MM.1S (cell line): ENCODE measurements at regions not wholly inside any gene's neighbourhood (a gene's known extent, or its start where the extent isn't known, plus 50 kb on each side); places are given as distances from the start of the nearest gene placed in this dataset.
"Not testable (repeated sequence)": the region's sequence is repeated elsewhere in the genome, so short reads cannot be mapped to it uniquely, and the experiment has no call there.

Source experiments
- DNase-seq: peaks from one replicate; pipeline ENCODE4 v3.0.0-alpha.2; 2015
- H2AFZ ChIP-seq: fragments of 300-600 bp; sonication (generic); 2 replicates; pipeline ENCODE4 v1.6.0; 2016; ENCODE audit warnings: antibody characterized with exemption, low read length
- H3F3A ChIP-seq: fragments of 300-600 bp; sonication (generic); 2 replicates; pipeline ENCODE4 v1.6.1; 2016; ENCODE audit warnings: mild to moderate bottlenecking, antibody characterized with exemption, low read length, moderate library complexity, mixed read lengths; ENCODE audit not compliant: insufficient read depth
- H3K27ac ChIP-seq: fragments of 300-600 bp; sonication (generic); 2 replicates; pipeline ENCODE4 v1.5.1; 2016; ENCODE audit warnings: mild to moderate bottlenecking, low read length
- H3K27me3 ChIP-seq: fragments of 300-600 bp; sonication (generic); replicated peaks from 2 replicates; pipeline ENCODE4 v1.6.0; 2016; ENCODE audit warnings: low read length; ENCODE audit not compliant: insufficient read depth
- H3K36me3 ChIP-seq: fragments of 300-600 bp; sonication (generic); replicated peaks from 2 replicates; pipeline ENCODE4 v1.6.1; 2016; ENCODE audit warnings: mild to moderate bottlenecking, low read length, mixed read lengths; ENCODE audit not compliant: insufficient read depth
- H3K4me1 ChIP-seq: fragments of 300-600 bp; sonication (generic); 2 replicates; pipeline ENCODE4 v1.6.1; 2016; ENCODE audit warnings: low read length, mixed read lengths
- H3K4me2 ChIP-seq: fragments of 300-600 bp; sonication (generic); 2 replicates; pipeline ENCODE4 v1.6.0; 2016; ENCODE audit warnings: low read depth, low read length
- H3K4me3 ChIP-seq: fragments of 300-600 bp; sonication (generic); 2 replicates; pipeline ENCODE4 v1.5.1; 2016; ENCODE audit warnings: low read length, mixed read lengths
- H3K79me2 ChIP-seq: fragments of 300-600 bp; sonication (generic); 2 replicates; pipeline ENCODE4 v1.6.1; 2016; ENCODE audit warnings: mixed run types, low read length, mixed read lengths
- H3K9ac ChIP-seq: fragments of 300-600 bp; sonication (generic); 2 replicates; pipeline ENCODE4 v1.6.1; 2016; ENCODE audit warnings: low read length, mixed read lengths
- H3K9me2 ChIP-seq: fragments of 300-600 bp; sonication (generic); replicated peaks from 2 replicates; pipeline ENCODE4 v1.6.1; 2016; ENCODE audit warnings: mild to moderate bottlenecking, low read length, mixed read lengths; ENCODE audit not compliant: insufficient read depth
- H3K9me3 ChIP-seq: fragments of 300-600 bp; sonication (generic); replicated peaks from 2 replicates; pipeline ENCODE4 v1.6.1; 2016; ENCODE audit warnings: mild to moderate bottlenecking, low read length, mixed read lengths; ENCODE audit not compliant: insufficient read depth
- H4K20me1 ChIP-seq: fragments of 300-600 bp; sonication (generic); 2 replicates; pipeline ENCODE4 v1.6.1; 2016; ENCODE audit warnings: mild to moderate bottlenecking, low read length, moderate library complexity, mixed read lengths; ENCODE audit not compliant: insufficient read depth
- CTCF ChIP-seq: fragments of 300-600 bp; sonication (generic); IDR thresholded peaks from 2 replicates; pipeline ENCODE4 v1.5.1; 2016; ENCODE audit warnings: antibody characterized with exemption, low read length, mixed read lengths
- EZH2 ChIP-seq: fragments of 300-600 bp; sonication (generic); optimal IDR thresholded peaks from 2 replicates; pipeline ENCODE3; 2017; ENCODE audit warnings: low read depth, mild to moderate bottlenecking, antibody characterized with exemption, low read length, mixed read lengths
- EZH2phosphoT487 ChIP-seq: fragments of 300-600 bp; sonication (generic); IDR thresholded peaks from 2 replicates; pipeline ENCODE4 v1.6.1; 2018; ENCODE audit warnings: antibody characterized with exemption, low read length

- Histone ChIP-seq H3K27ac (no peak overlapping the region), H3K36me3 (no peaks in the 10 kb centered on the region)
- DNase-seq, result no peak
These were observed 72.9 kb downstream of the ZNF783 start for GRCh38 chr7:149334930-149335329.

GRCh38 chr7:149348758-149349369 lies 86.9 kb downstream of the ZNF783 start:
- Histone ChIP-seq H3K9me3 (no peaks in the 10 kb centered on the region), H3K27ac (no peak overlapping the region), H3K27me3 (no peaks in the 10 kb centered on the region), H3K36me3 (no peaks in the 10 kb centered on the region), H2AFZ (no peak overlapping the region), H3K4me3 (no peak overlapping the region), H3K9me2 (no peaks in the 10 kb centered on the region), H3K4me2 (no peak overlapping the region), H4K20me1 (no peaks in the 10 kb centered on the region), H3K9ac (no peak overlapping the region), H3K4me1 (no peaks in the 10 kb centered on the region), H3K79me2 (no peaks in the 10 kb centered on the region), H3F3A (no peaks in the 10 kb centered on the region)
- no peak for DNase-seq
- TF ChIP-seq CTCF, result no peak

More at GRCh38 chr7:149334930-149335329, 72.9 kb downstream of the ZNF783 start:
- H3F3A ChIP-seq, result no peaks in the 10 kb centered on the region
- H4K20me1 ChIP-seq, result no peaks in the 10 kb centered on the region
- H3K4me2 ChIP-seq, result no peak overlapping the region
- H3K4me1 ChIP-seq, result no peaks in the 10 kb centered on the region
- H3K27me3 ChIP-seq, result no peaks in the 10 kb centered on the region
- no peaks in the 10 kb centered on the region for H3K9me2 ChIP-seq
- H2AFZ ChIP-seq, result no peak overlapping the region
- H3K9ac ChIP-seq, result no peak overlapping the region
- no peaks in the 10 kb centered on the region for H3K79me2 ChIP-seq
- no peaks in the 10 kb centered on the region for H3K9me3 ChIP-seq
- no peak overlapping the region for H3K4me3 ChIP-seq
- no peak for TF ChIP-seq CTCF
- no peak for TF ChIP-seq EZH2
- no peak for TF ChIP-seq EZH2phosphoT487

- Histone ChIP-seq H3K27ac (no peak overlapping the region), H3K4me1 (no peaks in the 10 kb centered on the region), H3K9me2 (no peaks in the 10 kb centered on the region), H3K79me2 (no peaks in the 10 kb centered on the region), H2AFZ (no peak overlapping the region), H3K36me3 (no peaks in the 10 kb centered on the region), H3F3A (no peaks in the 10 kb centered on the region), H3K9me3 (no peaks in the 10 kb centered on the region), H4K20me1 (no peaks in the 10 kb centered on the region), H3K27me3 (no peaks in the 10 kb centered on the region), H3K4me3 (no peak overlapping the region), H3K9ac (no peak overlapping the region), H3K4me2 (no peak overlapping the region)
- no peak for DNase-seq
- TF ChIP-seq EZH2phosphoT487, result no peak
- TF ChIP-seq CTCF, result no peak
These were observed 91.9 kb downstream of the ZNF783 start for GRCh38 chr7:149353739-149354504.

- not testable (repeated sequence) for DNase-seq, H4K20me1 ChIP-seq, H3K9me3 ChIP-seq, H3K27ac ChIP-seq, H3K4me2 ChIP-seq, H3K9me2 ChIP-seq, H3K4me3 ChIP-seq, H2AFZ ChIP-seq, H3K9ac ChIP-seq, H3K27me3 ChIP-seq, H3K4me1 ChIP-seq, H3F3A ChIP-seq, H3K79me2 ChIP-seq, H3K36me3 ChIP-seq
These were observed 93.0 kb downstream of the ZNF783 start for GRCh38 chr7:149355035-149355389.
